ENCODE measurements at regions not wholly inside any gene's neighbourhood (a gene's known extent, or its start where the extent isn't known, plus 50 kb on each side); places are given as distances from the start of the nearest gene placed in this dataset.

DNA sequence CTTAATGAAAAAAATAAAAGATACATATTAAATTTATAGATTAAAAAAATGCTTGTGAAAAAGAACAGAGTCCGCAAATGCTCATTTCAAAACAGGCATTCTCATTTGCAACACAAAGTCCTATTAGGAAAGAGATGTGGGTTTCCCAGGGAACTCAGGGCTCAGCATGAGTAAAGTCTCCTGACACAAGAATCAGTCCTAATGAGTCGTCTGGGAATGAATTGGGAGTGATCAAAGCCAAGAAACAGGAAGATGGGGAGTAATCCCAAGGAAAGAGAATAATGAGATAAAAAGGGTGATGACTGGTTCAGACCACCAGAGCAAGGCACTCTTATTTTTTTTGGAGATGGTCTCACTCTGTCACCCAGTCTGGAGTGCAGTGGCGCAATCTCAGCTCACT is 443.7 kb downstream of the NR2F2 start:
- CTCF ChIA-PET: no interaction called here
- no peaks in the 10 kb centered on the region for H3K9me3 ChIP-seq (ENCODE audit: control insufficient read depth, insufficient read depth, low read depth, low read length)
- H3K4me3 ChIP-seq (ENCODE audit: low read depth, low read length): no peak overlapping the region
- POLR2A ChIA-PET: no interaction called here
- no peaks in the 10 kb centered on the region for H3K4me1 ChIP-seq (ENCODE audit: control insufficient read depth, insufficient read depth, low read length)
- TF ChIP-seq, protein P1, sequence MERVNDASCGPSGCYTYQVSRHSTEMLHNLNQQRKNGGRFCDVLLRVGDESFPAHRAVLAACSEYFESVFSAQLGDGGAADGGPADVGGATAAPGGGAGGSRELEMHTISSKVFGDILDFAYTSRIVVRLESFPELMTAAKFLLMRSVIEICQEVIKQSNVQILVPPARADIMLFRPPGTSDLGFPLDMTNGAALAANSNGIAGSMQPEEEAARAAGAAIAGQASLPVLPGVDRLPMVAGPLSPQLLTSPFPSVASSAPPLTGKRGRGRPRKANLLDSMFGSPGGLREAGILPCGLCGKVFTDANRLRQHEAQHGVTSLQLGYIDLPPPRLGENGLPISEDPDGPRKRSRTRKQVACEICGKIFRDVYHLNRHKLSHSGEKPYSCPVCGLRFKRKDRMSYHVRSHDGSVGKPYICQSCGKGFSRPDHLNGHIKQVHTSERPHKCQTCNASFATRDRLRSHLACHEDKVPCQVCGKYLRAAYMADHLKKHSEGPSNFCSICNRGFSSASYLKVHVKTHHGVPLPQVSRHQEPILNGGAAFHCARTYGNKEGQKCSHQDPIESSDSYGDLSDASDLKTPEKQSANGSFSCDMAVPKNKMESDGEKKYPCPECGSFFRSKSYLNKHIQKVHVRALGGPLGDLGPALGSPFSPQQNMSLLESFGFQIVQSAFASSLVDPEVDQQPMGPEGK (tag by site-specific recombination; IDR thresholded peaks at IDR 0.05): no peak
- TF ChIP-seq, protein P2, sequence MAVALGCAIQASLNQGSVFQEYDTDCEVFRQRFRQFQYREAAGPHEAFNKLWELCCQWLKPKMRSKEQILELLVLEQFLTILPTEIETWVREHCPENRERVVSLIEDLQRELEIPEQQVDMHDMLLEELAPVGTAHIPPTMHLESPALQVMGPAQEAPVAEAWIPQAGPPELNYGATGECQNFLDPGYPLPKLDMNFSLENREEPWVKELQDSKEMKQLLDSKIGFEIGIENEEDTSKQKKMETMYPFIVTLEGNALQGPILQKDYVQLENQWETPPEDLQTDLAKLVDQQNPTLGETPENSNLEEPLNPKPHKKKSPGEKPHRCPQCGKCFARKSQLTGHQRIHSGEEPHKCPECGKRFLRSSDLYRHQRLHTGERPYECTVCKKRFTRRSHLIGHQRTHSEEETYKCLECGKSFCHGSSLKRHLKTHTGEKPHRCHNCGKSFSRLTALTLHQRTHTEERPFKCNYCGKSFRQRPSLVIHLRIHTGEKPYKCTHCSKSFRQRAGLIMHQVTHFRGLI (tag by site-specific recombination; IDR thresholded peaks at IDR 0.05): no peak
- no peak for TF ChIP-seq ZNF112 (tag by site-specific recombination; IDR thresholded peaks at IDR 0.05)
- no peak for TF ChIP-seq ZNF311 (tag by site-specific recombination; IDR thresholded peaks at IDR 0.05; ENCODE audit: borderline replicate concordance)
- TF ChIP-seq ZNF121 (tag by site-specific recombination; IDR thresholded peaks at IDR 0.05): no peak
- no peak for TF ChIP-seq ZBTB10 (tag by site-specific recombination; IDR thresholded peaks at IDR 0.05)
- no peak for TF ChIP-seq ZNF530 (tag by site-specific recombination; IDR thresholded peaks at IDR 0.05; ENCODE audit: low read depth)
- no peak for TF ChIP-seq ZNF76 (tag by site-specific recombination; IDR thresholded peaks at IDR 0.05; ENCODE audit: borderline replicate concordance, low read depth)
- TF ChIP-seq, protein P3, sequence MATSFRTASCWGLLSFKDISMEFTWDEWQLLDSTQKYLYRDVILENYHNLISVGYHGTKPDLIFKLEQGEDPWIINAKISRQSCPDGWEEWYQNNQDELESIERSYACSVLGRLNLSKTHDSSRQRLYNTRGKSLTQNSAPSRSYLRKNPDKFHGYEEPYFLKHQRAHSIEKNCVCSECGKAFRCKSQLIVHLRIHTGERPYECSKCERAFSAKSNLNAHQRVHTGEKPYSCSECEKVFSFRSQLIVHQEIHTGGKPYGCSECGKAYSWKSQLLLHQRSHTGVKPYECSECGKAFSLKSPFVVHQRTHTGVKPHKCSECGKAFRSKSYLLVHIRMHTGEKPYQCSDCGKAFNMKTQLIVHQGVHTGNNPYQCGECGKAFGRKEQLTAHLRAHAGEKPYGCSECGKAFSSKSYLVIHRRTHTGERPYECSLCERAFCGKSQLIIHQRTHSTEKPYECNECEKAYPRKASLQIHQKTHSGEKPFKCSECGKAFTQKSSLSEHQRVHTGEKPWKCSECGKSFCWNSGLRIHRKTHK (tag by site-specific recombination; IDR thresholded peaks at IDR 0.05): no peak
- no peak for TF ChIP-seq ZBTB21 (tag by site-specific recombination; IDR thresholded peaks at IDR 0.05)
- no peak for TF ChIP-seq ZNF785 (tag by site-specific recombination; IDR thresholded peaks at IDR 0.05)
- TF ChIP-seq, protein P4, sequence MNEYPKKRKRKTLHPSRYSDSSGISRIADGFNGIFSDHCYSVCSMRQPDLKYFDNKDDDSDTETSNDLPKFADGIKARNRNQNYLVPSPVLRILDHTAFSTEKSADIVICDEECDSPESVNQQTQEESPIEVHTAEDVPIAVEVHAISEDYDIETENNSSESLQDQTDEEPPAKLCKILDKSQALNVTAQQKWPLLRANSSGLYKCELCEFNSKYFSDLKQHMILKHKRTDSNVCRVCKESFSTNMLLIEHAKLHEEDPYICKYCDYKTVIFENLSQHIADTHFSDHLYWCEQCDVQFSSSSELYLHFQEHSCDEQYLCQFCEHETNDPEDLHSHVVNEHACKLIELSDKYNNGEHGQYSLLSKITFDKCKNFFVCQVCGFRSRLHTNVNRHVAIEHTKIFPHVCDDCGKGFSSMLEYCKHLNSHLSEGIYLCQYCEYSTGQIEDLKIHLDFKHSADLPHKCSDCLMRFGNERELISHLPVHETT (tag by site-specific recombination; IDR thresholded peaks at IDR 0.05): no peak
- TF ChIP-seq, protein P5, sequence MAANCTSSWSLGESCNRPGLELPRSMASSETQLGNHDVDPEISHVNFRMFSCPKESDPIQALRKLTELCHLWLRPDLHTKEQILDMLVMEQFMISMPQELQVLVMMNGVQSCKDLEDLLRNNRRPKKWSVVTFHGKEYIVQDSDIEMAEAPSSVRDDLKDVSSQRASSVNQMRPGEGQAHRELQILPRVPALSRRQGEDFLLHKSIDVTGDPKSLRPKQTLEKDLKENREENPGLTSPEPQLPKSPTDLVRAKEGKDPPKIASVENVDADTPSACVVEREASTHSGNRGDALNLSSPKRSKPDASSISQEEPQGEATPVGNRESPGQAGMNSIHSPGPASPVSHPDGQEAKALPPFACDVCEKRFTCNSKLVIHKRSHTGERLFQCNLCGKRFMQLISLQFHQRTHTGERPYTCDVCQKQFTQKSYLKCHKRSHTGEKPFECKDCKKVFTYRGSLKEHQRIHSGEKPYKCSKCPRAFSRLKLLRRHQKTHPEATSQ (tag by site-specific recombination; IDR thresholded peaks at IDR 0.05): no peak
- H3K27ac ChIP-seq (ENCODE audit: extremely low read depth, low read depth, low read length): no peak overlapping the region
- H3K36me3 ChIP-seq (ENCODE audit: control insufficient read depth in 2 of 2, insufficient read depth in 1 of 2, low read length in 2 of 2): no peaks in the 10 kb centered on the region

- TF ChIP-seq, protein P6, sequence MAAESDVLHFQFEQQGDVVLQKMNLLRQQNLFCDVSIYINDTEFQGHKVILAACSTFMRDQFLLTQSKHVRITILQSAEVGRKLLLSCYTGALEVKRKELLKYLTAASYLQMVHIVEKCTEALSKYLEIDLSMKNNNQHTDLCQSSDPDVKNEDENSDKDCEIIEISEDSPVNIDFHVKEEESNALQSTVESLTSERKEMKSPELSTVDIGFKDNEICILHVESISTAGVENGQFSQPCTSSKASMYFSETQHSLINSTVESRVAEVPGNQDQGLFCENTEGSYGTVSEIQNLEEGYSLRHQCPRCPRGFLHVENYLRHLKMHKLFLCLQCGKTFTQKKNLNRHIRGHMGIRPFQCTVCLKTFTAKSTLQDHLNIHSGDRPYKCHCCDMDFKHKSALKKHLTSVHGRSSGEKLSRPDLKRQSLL (tag by site-specific recombination; IDR thresholded peaks at IDR 0.05): no peak
- no peak for TF ChIP-seq PRDM1 (tag by site-specific recombination; IDR thresholded peaks at IDR 0.05)
- no peak for TF ChIP-seq ZNF629 (tag by site-specific recombination; IDR thresholded peaks at IDR 0.05)
- no peak for TF ChIP-seq GLIS2 (tag by site-specific recombination; IDR thresholded peaks at IDR 0.05)
- TF ChIP-seq ZNF596 (tag by site-specific recombination; IDR thresholded peaks at IDR 0.05): no peak
- TF ChIP-seq ZNF274 (IDR thresholded peaks at IDR 0.05; ENCODE audit: low read length): no peak
- TF ChIP-seq ZNF274 (tag by site-specific recombination; IDR thresholded peaks at IDR 0.05; ENCODE audit: borderline replicate concordance): no peak
- no peak for TF ChIP-seq ZSCAN23 (tag by site-specific recombination; IDR thresholded peaks at IDR 0.05)
- TF ChIP-seq ZNF624 (tag by site-specific recombination; IDR thresholded peaks at IDR 0.05): no peak
- TF ChIP-seq ZNF248 (tag by site-specific recombination; IDR thresholded peaks at IDR 0.05): no peak
- TF ChIP-seq ZNF292 (tag by site-specific recombination; IDR thresholded peaks at IDR 0.05; ENCODE audit: borderline replicate concordance, low read depth): no peak
- TF ChIP-seq ZNF221 (tag by site-specific recombination; IDR thresholded peaks at IDR 0.05; ENCODE audit: borderline replicate concordance): no peak
- Histone ChIP-seq H3K36me3 (ENCODE audit: control insufficient read depth in 2 of 2, insufficient read depth in 1 of 2, low read length in 2 of 2) (no peaks in the 10 kb centered on the region), H3K4me3 (ENCODE audit: low read depth, low read length) (no peak overlapping the region), H3K4me1 (ENCODE audit: control insufficient read depth, insufficient read depth, low read length) (no peaks in the 10 kb centered on the region), H3K9me3 (ENCODE audit: control insufficient read depth, insufficient read depth, low read depth, low read length) (no peaks in the 10 kb centered on the region), H3K27ac (ENCODE audit: extremely low read depth, low read depth, low read length) (no peak overlapping the region)
- POLR2A ChIA-PET: no interaction called here
- CTCF ChIA-PET: no interaction called here
Observed at GRCh38 chr15:96783746-96784145, 453.2 kb downstream of the NR2F2 start.

Measured in HEK293 (cell line).